HG03095 (cell line): ENCODE measurements at regions not wholly inside any gene's neighbourhood (a gene's known extent, or its start where the extent isn't known, plus 50 kb on each side); places are given as distances from the start of the nearest gene placed in this dataset.

Source experiments
- ATAC-seq: cut with Tn5 transposase; IDR thresholded peaks from one replicate; pipeline ENCODE4 v1.9.1; 2021; ENCODE audit warnings: moderate library complexity; ENCODE audit not compliant: unreplicated experiment

DNA sequence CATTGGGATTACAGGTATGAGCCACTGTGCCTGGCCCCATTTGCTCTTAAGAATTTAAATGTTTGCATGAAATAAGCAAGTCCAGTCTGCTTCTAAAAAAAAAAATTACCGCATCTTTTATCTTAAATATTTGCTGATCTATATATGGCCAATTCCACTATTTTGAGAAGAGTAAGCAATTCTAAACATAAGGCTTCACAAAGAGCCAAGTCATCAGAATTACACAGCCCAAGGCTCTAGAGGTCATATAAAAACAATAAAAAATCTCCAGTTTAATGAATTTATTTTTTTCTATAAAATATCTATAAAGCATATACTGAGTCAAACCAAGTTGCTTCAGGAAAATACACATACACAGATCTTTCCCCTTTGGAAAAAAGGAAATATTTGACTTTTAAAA is 79.0 kb upstream of the CPNE8 start:
- ATAC-seq: no peak

DNA sequence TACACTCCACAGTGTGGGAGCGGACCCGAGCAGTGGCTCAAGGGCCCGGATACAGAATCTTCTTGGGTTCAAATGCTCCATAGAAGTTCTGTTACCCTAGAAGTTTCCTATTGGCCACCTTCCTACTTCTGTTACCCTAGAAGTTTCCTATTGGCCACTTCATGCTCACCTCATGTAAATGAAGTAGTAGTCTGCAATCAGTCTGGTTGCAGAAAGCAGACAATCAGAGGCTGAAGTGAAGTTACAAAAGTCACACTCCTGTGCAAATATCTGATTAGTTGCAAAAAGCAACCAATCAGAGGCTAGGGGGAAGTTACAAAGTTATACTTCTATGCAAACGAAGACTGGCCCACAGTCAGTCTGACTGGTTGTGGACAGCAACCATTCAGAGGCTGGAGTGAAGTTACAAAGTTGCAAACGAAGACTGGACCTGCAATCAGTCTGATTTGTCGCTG is 77.8 kb upstream of the CPNE8 start:
- no peak for ATAC-seq

GRCh38 chr12:38977132-38977531 is 71.7 kb upstream of the CPNE8 start:
- ATAC-seq: no peak

- ATAC-seq: no peak
These were observed 64.3 kb upstream of the CPNE8 start for GRCh38 chr12:38969706-38970105.

GRCh38 chr12:38961683-38962082 is 56.3 kb upstream of the CPNE8 start:
- ATAC-seq: no peak

DNA sequence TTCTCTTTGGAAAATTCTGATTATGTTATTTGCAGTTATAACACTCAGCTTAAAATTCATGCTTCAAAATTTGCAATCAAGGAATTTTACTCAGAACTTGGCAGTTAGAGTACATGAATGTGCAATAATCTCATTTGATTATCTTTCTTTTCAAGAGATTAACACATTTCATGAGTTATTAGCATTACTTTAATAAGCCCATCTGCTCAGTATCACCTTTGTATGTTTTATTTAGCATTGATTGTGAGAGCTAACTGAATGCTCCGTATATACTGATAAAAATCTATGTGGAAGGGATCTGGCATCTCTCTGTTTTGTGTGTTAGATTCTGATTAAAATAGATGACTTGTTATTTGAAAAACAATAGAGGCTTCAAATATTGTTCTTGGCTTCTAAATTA is 55.6 kb upstream of the CPNE8 start:
- ATAC-seq: no peak

- ATAC-seq: no peak
These were observed 50.9 kb upstream of the CPNE8 start for GRCh38 chr12:38956337-38956736.
